HG03575 (cell line): ENCODE measurements at regions not wholly inside any gene's neighbourhood (a gene's known extent, or its start where the extent isn't known, plus 50 kb on each side); places are given as distances from the start of the nearest gene placed in this dataset.

Experiments
- ATAC-seq: cut with Tn5 transposase; IDR thresholded peaks from one replicate; pipeline ENCODE4 v1.9.1; 2021; ENCODE audit not compliant: unreplicated experiment, insufficient number of reproducible peaks, low FRiP score; ENCODE audit errors: extremely low read depth

DNA sequence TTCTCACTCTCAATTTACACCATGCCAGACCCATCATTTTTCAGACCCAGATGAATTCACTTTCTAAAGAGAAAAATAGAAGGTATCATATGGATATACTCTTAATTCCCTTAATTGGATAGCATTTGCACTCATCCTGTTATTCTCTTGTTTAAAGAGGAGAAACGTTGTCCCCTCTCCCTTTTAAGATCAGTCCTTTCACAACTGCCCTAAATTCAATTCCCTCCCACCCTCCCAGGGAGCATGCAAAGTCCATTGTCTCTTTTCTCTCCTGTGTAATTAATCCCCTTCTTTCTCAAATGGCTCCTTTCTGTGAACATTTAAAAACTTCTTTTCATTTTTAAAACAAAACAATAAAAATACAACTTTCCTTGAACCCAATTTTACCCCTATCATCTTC is 124.7 kb upstream of the TLL1 start:
- no peak for ATAC-seq

- ATAC-seq, result no peak
Observed at GRCh38 chr4:165751882-165752281, 121.2 kb upstream of the TLL1 start.

- ATAC-seq, result no peak
Observed at GRCh38 chr4:165754664-165755063, 118.4 kb upstream of the TLL1 start.

DNA sequence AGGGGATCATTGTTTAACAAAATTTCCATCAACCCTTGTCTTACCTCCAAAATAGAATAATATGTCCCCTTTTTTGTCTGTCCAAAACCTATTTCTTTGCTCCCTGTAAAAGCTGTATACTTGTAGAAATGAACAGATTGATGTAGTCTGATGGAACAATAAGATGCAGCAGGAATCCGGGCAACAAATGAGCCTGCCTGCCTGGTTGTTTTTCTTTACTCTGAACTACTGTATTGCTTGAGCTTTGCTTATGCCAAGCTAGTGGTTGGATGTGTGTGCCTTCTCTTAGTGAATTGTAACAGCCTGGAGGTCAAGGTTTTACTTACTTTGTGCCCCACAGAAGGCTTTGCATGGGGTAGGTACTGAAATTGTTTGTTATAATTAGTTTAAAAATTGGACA is 116.2 kb upstream of the TLL1 start:
- ATAC-seq, result no peak

- ATAC-seq, result no peak
Observed at GRCh38 chr4:165757451-165757850, 115.6 kb upstream of the TLL1 start.

DNA sequence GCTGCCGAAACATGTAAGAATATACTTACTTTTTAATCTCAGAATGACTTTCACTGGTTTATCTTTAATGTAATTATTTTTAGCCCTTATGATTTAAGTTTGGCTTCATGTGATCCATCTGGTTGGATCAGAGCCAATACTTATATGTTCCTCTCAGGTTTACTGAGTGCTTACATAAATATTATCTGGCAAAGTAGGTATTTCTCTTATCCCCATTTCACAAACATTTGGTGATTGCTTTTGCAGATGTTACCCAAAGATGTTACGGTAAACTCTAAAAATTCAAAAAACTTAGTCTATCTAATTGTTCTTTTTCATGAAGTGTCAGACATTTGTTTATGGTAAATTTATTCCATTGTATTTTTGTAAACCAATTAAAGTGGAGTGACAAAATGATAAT is 115.0 kb upstream of the TLL1 start:
- no peak for ATAC-seq

DNA sequence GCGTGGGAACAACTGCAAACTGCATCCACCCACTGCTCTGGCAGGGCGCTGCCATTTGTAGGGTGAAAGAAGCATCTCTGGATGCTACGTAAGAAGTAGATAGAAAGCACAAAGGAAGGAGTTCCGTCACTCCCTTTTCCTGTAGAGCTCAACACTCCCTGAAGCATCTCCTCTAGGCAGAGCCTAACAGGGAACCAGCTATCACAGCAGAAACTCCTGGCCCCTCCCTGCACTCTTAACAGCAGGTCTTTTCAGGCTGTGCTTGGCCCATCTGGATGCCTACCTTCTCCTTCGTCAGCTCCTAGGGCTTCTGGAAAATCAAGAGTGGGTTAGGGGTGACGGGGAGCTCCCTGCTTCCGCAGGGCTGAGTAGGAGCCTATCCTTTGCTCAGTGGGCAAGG is 112.9 kb upstream of the TLL1 start:
- ATAC-seq, result no peak

GRCh38 chr4:165761963-165762362 is 111.1 kb upstream of the TLL1 start:
- no peak for ATAC-seq

DNA sequence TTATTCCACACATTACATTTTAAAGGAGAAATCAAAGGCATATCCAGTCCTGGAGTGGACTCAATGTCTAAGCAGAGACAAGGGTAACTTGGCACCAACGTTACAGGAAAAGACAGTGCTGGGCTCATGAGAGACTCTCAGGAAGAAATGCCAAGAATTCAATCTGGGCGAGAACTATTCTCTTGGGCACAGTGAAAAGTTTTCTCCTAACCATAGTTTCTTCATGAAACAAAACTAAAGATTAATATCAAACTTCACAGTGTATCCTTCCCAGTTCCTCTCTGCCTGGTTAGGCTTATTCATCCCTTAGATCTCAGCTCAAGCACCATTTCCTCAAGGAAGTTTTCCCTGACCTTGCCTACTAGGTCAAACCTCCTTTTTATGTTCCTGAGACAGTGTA is 109.4 kb upstream of the TLL1 start:
- ATAC-seq, result no peak

GRCh38 chr4:165765053-165765452 is 108.0 kb upstream of the TLL1 start:
- ATAC-seq, result no peak

DNA sequence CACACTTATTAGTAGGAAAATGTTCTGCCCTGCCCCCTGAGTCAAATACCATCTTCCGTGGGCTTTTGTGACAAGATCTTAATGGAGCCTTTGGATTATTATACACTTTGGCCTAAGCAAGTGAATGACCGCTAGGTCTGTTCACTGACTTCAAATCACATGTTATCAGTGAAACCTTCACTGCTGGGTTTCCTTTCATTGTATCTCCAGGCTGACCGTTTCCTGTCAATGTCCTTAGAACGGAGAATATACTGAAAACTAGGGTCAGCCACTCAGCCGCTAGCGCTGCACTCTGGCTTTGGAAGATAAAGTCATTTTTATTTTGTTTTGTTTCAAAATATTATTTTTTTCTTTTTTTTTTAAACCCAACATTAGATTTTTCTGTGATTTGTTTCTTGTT is 107.0 kb upstream of the TLL1 start:
- ATAC-seq, result no peak

GRCh38 chr4:165766976-165767375 is 106.1 kb upstream of the TLL1 start:
- no peak for ATAC-seq

- no peak for ATAC-seq
Observed at GRCh38 chr4:165767671-165768070, 105.4 kb upstream of the TLL1 start.

- no peak for ATAC-seq
Observed at GRCh38 chr4:165768281-165768680, 104.8 kb upstream of the TLL1 start.

DNA sequence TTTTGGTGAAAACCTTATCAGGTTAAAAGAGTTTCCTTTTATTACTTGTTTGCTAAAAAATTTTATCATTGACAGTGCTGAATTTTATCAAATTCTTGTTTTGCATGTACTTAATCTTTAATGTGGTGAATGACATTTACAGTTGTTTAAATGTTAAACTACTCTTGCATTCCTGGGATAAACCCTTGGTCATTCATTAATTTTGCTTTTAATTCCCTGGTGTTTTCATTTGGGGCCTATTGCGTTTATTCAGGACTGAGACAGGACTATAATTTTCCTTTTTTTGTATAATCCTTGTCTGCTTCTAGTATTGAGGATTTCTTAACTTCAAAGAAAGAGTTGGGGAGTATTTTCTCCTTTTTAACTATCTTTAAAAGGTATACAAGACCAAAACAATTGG is 98.7 kb upstream of the TLL1 start:
- ATAC-seq, result no peak

DNA sequence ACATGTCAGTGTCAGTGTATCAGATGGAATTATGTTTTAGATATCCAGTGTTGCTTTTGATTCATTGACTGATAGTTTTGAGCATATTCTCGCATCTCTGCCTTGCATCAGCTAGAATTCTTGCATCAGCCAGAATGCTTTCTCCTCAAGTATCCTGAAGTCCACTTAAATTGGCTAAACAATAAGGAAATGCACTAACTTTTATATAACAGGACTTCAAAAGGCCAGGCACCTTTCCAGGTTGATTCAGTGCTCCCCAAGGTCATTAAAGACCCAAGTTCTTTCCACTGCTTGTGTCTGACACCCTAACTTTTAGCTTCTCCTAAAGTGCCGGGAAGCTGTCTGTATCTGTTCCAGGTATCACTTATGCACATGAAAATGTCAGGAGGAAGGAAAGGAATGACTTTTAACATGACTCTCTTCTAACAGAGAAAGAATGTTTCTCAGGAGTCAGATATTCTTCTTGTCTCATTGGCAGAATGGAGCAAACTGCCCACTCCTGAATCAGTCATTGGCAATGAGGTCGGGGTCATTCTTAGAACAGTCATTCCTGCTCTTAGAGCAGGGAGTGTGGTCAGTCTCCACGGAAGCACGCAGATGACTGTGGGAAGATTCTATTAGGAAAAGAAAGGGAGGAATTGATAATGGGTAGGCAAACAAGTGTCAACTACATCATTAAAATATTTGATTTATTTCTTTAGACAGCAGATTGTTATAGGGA is 92.9 kb upstream of the TLL1 start:
- ATAC-seq, result no peak

DNA sequence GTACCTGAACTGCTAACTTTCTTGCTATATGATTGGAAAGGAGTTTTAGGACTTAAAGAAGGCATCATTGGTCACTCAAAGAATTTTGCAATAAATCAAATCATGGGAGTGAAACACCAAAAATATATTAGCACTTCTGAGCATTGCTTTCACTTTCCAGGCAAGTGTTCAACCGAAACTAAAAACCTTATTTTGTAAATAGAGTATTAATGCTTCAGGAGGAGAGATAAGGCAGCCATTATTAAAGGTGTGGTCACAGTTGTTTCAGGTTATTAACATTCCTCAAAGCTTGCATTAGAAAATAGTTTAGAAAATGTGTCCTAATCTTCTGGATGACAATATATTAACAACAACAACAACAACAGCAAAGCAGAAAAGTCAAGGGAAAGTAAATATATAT is 92.3 kb upstream of the TLL1 start:
- no peak for ATAC-seq

DNA sequence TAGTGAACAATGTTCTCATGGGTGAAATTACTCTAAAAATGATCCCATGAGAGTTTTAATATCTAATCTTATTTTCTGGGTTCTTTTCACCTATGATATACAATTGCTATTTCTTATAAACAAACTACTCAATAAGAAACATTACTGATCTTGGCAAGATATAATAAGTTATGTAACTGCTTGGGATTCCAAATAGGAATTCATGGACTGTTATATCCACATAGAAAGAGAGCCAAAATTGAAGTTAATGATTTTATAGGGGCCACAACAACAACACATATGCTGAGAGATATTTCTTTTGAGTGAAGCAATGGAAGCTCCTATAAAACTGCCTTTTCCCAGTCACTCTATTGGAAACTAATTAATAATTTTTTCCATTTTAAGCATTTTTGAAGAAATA is 90.4 kb upstream of the TLL1 start:
- no peak for ATAC-seq

DNA sequence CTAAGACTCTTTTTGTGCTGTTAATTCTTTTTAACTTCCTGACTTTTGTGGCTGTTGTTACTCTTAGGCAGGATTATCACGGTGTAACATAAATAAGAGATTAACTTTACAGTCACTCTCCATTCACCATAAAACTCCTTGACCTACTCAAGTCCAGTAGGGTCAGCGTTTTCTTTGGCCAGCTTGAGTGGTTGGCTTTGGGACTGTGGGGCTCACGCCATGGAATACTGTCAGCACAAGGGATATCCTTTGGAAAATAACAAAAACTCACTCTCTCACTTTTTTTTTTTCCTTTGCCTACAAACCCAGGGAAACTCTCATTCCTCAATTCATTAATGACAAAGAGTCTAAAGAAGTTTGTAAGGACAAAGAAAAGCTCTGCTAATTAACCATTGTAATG is 89.4 kb upstream of the TLL1 start:
- ATAC-seq, result no peak

DNA sequence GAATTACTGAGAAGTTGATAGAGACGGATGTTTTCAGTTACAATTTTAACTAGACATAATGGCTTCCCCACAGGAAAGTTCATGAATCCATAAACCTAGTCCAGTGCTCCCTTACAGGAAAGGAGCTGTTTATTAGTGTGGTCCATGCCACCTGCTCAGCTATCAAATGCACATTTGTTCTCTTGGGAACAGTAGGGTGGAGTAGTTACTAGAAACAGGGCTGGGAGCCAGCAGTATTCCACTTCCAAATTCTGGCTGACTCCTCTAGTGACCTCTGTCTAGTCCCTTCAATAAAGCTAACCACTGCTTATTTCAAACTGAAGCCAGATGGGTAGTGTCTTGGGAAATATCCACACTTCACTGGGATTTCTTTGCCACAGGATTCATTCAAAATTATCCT is 88.4 kb upstream of the TLL1 start:
- ATAC-seq, result no peak

GRCh38 chr4:165785337-165785736 is 87.7 kb upstream of the TLL1 start:
- ATAC-seq, result no peak
